PC-9 (cell line): ENCODE measurements at regions not wholly inside any gene's neighbourhood (a gene's known extent, or its start where the extent isn't known, plus 50 kb on each side); places are given as distances from the start of the nearest gene placed in this dataset.

Experiments
- CTCF ChIP-seq: fragments of 200-600 bp; sonication (generic); conservative IDR thresholded peaks from 2 replicates; pipeline ENCODE4 v1.6.1; 2017; ENCODE audit warnings: mixed run types, antibody characterized with exemption, mild to moderate bottlenecking, moderate library complexity
- EZH2 ChIP-seq: fragments of 200-600 bp; sonication (generic); IDR thresholded peaks from 2 replicates; pipeline ENCODE4 v1.8.0; 2017; ENCODE audit warnings: antibody characterized with exemption, low read depth

- TF ChIP-seq CTCF (no peak), EZH2 (no peak)
Observed at GRCh38 chr18:51630706-51631105, 433.2 kb upstream of the MEX3C start.
